ENCODE measurements at regions not wholly inside any gene's neighbourhood (a gene's known extent, or its start where the extent isn't known, plus 50 kb on each side); places are given as distances from the start of the nearest gene placed in this dataset.

- ATAC-seq (no peak), DNase-seq (ENCODE audit: low read depth, low spot score) (no peak)
- intact Hi-C loops (cut with micrococcal nuclease), result no loop called here
- Histone ChIP-seq H3K79me2 (ENCODE audit: insufficient read depth, low read length) (no peaks in the 10 kb centered on the region), H3K9ac (ENCODE audit: low read length) (no peak overlapping the region), H3K9me2 (ENCODE audit: insufficient read depth) (no peaks in the 10 kb centered on the region), H3K4me1 (ENCODE audit: control insufficient read depth in 1 of 2, insufficient read depth in 2 of 2, low read length in 2 of 2) (no peaks in the 10 kb centered on the region), H3K36me3 (ENCODE audit: control insufficient read depth in 1 of 2, insufficient read depth in 2 of 2, low read length in 2 of 2) (no peaks in the 10 kb centered on the region), H2AFZ (ENCODE audit: low read depth, low read length, poor library complexity, severe bottlenecking) (no peak overlapping the region), H3K27me3 (ENCODE audit: insufficient read depth, low read length) (no peaks in the 10 kb centered on the region), H3K9me3 (ENCODE audit: control insufficient read depth in 1 of 2, insufficient read depth in 1 of 2, low read depth in 1 of 2, low read length in 2 of 2) (peaks cover 10 to 11% of the 10 kb centered on the region in 2 experiments; a peak in 2 of 4 replicates), H3K4me3 (replicated peaks in 1 of 2; ENCODE audit: low read depth in 1 of 2, low read length in 2 of 2) (no peak overlapping the region), H3K4me2 (ENCODE audit: low read length) (no peak overlapping the region), H3K27ac (ENCODE audit: low read depth, low read length) (no peak overlapping the region), H4K20me1 (ENCODE audit: insufficient read depth) (no peaks in the 10 kb centered on the region)
- CTCF ChIA-PET, result no interaction called here
- TF ChIP-seq FOSL1 (IDR thresholded peaks at IDR 0.05; ENCODE audit: low read depth), result no peak
- no peak for TF ChIP-seq MAX (IDR thresholded peaks at IDR 0.05)
- no peak for TF ChIP-seq JUND (IDR thresholded peaks at IDR 0.05)
- TF ChIP-seq SP1 (IDR thresholded peaks at IDR 0.05; ENCODE audit: low read depth), result no peak
- no peak for TF ChIP-seq CBX3 (IDR thresholded peaks at IDR 0.05; ENCODE audit: low read depth)
- TF ChIP-seq YY1 (IDR thresholded peaks at IDR 0.05; ENCODE audit: extremely low read depth, insufficient replicate concordance, low read depth, low read length), result no peak
- TF ChIP-seq EZH2 (IDR thresholded peaks at IDR 0.05), result no peak
- no peak for TF ChIP-seq SRF (IDR thresholded peaks at IDR 0.05; ENCODE audit: low read depth)
- no peak for TF ChIP-seq EZH2phosphoT487 (IDR thresholded peaks at IDR 0.05; ENCODE audit: borderline replicate concordance)
- no peak for TF ChIP-seq CEBPB (IDR thresholded peaks at IDR 0.05; ENCODE audit: low read depth)
- TF ChIP-seq ELF1 (IDR thresholded peaks at IDR 0.05; ENCODE audit: borderline replicate concordance, low read depth), result no peak
- no peak for TF ChIP-seq ZNF274 (IDR thresholded peaks at IDR 0.05; ENCODE audit: low read depth, low read length)
- no peak for TF ChIP-seq REST (IDR thresholded peaks at IDR 0.05; ENCODE audit: low read depth)
- TF ChIP-seq ZFX (IDR thresholded peaks at IDR 0.05), result no peak
- POLR2A ChIA-PET, result no interaction called here
- RAD21 ChIA-PET (ENCODE audit: low non-redundant PET in 1 of 2, low total read pairs in 2 of 2, uncharacterized antibody in 2 of 2, unreplicated experiment in 2 of 2), result no interaction called here
- BruUV-seq (replicated peaks), result no TSS peak
Observed at GRCh38 chr5:9863486-9863885, 233.3 kb upstream of the TAS2R1 start.
